OCI-LY7 (cell line): ENCODE measurements at regions not wholly inside any gene's neighbourhood (a gene's known extent, or its start where the extent isn't known, plus 50 kb on each side); places are given as distances from the start of the nearest gene placed in this dataset.

Experiments
- BruUV-seq: library from RNA; stranded (reverse); fragments of 400-500 nt; replicated peaks from 2 replicates; lab custom pipeline; 2021; lab: Mats Ljungman, UMichigan
- CTCF ChIA-PET: fragments of 300-600 bp; sonication (Branson Sonifier 250); formaldehyde crosslinking; loops from one replicate; lab custom pipeline; 2022; ENCODE audit warnings: antibody characterized with exemption; ENCODE audit not compliant: unreplicated experiment; lab: Charles Lee
- POLR2A ChIA-PET: fragments of 300-600 bp; sonication (Branson Sonifier 250); formaldehyde crosslinking; loops from one replicate; lab custom pipeline; 2022; ENCODE audit warnings: antibody characterized with exemption; lab: Charles Lee
- DNase-seq: peaks from one replicate; pipeline ENCODE4 v3.0.0-alpha.2; 2015; ENCODE audit warnings: low spot score
- H2AFZ ChIP-seq: fragments of 200-600 bp; sonication (generic), shearing (Covaris generic); 2 replicates; pipeline ENCODE4 v1.6.1; 2014; ENCODE audit warnings: mild to moderate bottlenecking, antibody characterized with exemption, low read length, moderate library complexity
- H3K27ac ChIP-seq: fragments of 200-600 bp; sonication (generic); 2 replicates; pipeline ENCODE4 v1.5.1; 2014; ENCODE audit warnings: mixed run types, low read depth, mild to moderate bottlenecking, moderate library complexity, low read length, inconsistent platforms; ENCODE audit not compliant: poor library complexity, severe bottlenecking
- H3K36me3 ChIP-seq: fragments of 200-600 bp; sonication (generic); 2 replicates; pipeline ENCODE4 v1.6.1; 2014; ENCODE audit warnings: mild to moderate bottlenecking, antibody characterized with exemption, low read length, moderate library complexity, mixed read lengths; ENCODE audit not compliant: insufficient read depth
- H3K4me1 ChIP-seq: fragments of 200-600 bp; sonication (generic); 2 replicates; pipeline ENCODE4 v1.5.1; 2014; ENCODE audit warnings: mild to moderate bottlenecking, low read length; ENCODE audit not compliant: insufficient read depth, poor library complexity, severe bottlenecking
- H3K4me2 ChIP-seq: fragments of 200-600 bp; sonication (generic); 2 replicates; pipeline ENCODE4 v1.6.1; 2014; ENCODE audit warnings: mild to moderate bottlenecking, low read length
- H3K4me3 ChIP-seq: fragments of 200-600 bp; sonication (generic); 2 replicates; pipeline ENCODE4 v1.5.1; 2014; ENCODE audit warnings: mild to moderate bottlenecking, low read depth, low read length; ENCODE audit not compliant: poor library complexity, severe bottlenecking
- H3K79me2 ChIP-seq: fragments of 200-600 bp; sonication (generic); 2 replicates; pipeline ENCODE4 v1.6.1; 2016; ENCODE audit warnings: low read depth, mild to moderate bottlenecking, low read length, moderate library complexity, mixed read lengths; ENCODE audit not compliant: insufficient read depth
- H3K9me2 ChIP-seq: fragments of 200-600 bp; sonication (generic); 2 replicates; pipeline ENCODE4 v1.6.1; 2016; ENCODE audit warnings: mild to moderate bottlenecking, low read length, mixed read lengths; ENCODE audit not compliant: insufficient read depth
- H3K9me3 ChIP-seq: fragments of 200-600 bp; sonication (generic); 2 replicates; pipeline ENCODE4 v1.6.1; 2014; ENCODE audit warnings: mild to moderate bottlenecking, mixed run types, low read length, mixed read lengths
- H4K20me1 ChIP-seq: fragments of 200-600 bp; sonication (generic); 2 replicates; pipeline ENCODE4 v1.6.1; 2014; ENCODE audit warnings: mild to moderate bottlenecking, antibody characterized with exemption, low read length, moderate library complexity, mixed read lengths; ENCODE audit not compliant: insufficient read depth
- EZH2phosphoT487 ChIP-seq: fragments of 200-600 bp; sonication (generic); IDR thresholded peaks from 2 replicates; pipeline ENCODE4 v1.6.1; 2018; ENCODE audit warnings: low read depth, borderline replicate concordance, mild to moderate bottlenecking, mixed run types, antibody characterized with exemption, low read length, moderate library complexity, mixed read lengths
- intact Hi-C: fragments of 100-400 bp; cut with micrococcal nuclease; formaldehyde crosslinking; loops from one replicate; pipeline ENCODE4 v1.10.0; 2022; ENCODE audit not compliant: unreplicated experiment
- TF ChIP-seq, protein P1 (sequence below): fragments of 200-600 bp; sonication (generic); conservative IDR thresholded peaks from 2 replicates; pipeline ENCODE4 v1.5.1; 2014; ENCODE audit warnings: mild to moderate bottlenecking, antibody characterized with exemption, low read length, moderate library complexity, mixed read lengths

DNA sequence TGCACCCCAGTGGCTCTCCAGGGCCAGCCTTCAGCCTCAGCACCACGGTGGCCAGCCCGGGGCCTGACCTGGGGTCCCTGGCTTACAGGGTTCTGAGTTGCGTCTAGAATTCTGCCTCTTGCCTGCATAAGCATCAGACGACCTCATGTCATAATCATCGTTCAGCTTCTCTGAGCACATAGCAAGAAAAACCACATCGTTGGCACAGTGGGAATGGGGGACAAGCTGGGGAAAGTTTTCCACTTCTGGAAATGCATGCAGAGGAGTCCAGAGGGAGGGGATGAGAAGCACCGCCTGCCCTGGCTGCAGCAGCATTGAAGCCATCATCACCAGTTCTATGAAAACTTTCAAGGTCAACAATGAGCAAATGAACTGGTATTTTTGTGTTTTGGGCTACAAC, 441.0 kb upstream of the FRG1 start:
- TF ChIP-seq, protein P1, sequence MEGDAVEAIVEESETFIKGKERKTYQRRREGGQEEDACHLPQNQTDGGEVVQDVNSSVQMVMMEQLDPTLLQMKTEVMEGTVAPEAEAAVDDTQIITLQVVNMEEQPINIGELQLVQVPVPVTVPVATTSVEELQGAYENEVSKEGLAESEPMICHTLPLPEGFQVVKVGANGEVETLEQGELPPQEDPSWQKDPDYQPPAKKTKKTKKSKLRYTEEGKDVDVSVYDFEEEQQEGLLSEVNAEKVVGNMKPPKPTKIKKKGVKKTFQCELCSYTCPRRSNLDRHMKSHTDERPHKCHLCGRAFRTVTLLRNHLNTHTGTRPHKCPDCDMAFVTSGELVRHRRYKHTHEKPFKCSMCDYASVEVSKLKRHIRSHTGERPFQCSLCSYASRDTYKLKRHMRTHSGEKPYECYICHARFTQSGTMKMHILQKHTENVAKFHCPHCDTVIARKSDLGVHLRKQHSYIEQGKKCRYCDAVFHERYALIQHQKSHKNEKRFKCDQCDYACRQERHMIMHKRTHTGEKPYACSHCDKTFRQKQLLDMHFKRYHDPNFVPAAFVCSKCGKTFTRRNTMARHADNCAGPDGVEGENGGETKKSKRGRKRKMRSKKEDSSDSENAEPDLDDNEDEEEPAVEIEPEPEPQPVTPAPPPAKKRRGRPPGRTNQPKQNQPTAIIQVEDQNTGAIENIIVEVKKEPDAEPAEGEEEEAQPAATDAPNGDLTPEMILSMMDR: no peak
- no peak for TF ChIP-seq EZH2phosphoT487
- BruUV-seq: no TSS peak
- POLR2A ChIA-PET: no interaction called here
- Histone ChIP-seq H3K36me3 (no peaks in the 10 kb centered on the region), H3K9me3 (no peaks in the 10 kb centered on the region), H3K4me2 (no peak overlapping the region), H3K4me1 (no peaks in the 10 kb centered on the region), H3K27ac (no peak overlapping the region), H4K20me1 (no peaks in the 10 kb centered on the region), H3K4me3 (no peak overlapping the region), H3K79me2 (no peaks in the 10 kb centered on the region), H2AFZ (no peak overlapping the region), H3K9me2 (no peaks in the 10 kb centered on the region; the same call in 1 of the 2 replicates)
- CTCF ChIA-PET: no interaction called here
- intact Hi-C loops: no loop called here
- no peak for DNase-seq

DNA sequence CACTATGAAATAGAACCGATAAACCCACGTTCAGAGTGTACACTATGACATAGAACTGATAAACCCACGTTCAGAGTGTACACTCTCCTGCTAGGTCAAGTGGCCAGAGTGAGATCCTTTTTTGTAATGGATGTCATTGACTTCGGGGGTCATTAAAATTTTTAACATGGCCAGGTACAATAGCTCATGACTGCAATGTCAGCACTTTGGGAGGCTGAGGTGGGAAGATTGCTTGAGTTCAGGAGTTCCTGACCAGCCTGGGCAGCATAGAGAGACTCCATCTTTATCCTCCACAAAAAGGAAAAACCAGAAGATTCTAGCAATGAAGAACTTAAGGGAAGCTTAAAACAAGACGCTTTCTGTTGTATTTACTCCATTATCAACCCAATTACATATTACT, 439.7 kb upstream of the FRG1 start:
- H3K4me1 ChIP-seq: no peaks in the 10 kb centered on the region
- no peaks in the 10 kb centered on the region for H3K9me2 ChIP-seq
- ChIA-PET POLR2A (no interaction called here), CTCF (no interaction called here)
- no peaks in the 10 kb centered on the region for H3K36me3 ChIP-seq
- no peak overlapping the region for H3K4me2 ChIP-seq
- DNase-seq: no peak
- no peak overlapping the region for H3K27ac ChIP-seq
- H4K20me1 ChIP-seq: no peaks in the 10 kb centered on the region
- no peaks in the 10 kb centered on the region for H3K79me2 ChIP-seq
- H3K9me3 ChIP-seq: no peaks in the 10 kb centered on the region
- H2AFZ ChIP-seq: no peak overlapping the region
- intact Hi-C loops: no loop called here
- TF ChIP-seq EZH2phosphoT487: no peak
- TF ChIP-seq, protein P1: no peak
- BruUV-seq: no TSS peak
- no peak overlapping the region for H3K4me3 ChIP-seq

DNA sequence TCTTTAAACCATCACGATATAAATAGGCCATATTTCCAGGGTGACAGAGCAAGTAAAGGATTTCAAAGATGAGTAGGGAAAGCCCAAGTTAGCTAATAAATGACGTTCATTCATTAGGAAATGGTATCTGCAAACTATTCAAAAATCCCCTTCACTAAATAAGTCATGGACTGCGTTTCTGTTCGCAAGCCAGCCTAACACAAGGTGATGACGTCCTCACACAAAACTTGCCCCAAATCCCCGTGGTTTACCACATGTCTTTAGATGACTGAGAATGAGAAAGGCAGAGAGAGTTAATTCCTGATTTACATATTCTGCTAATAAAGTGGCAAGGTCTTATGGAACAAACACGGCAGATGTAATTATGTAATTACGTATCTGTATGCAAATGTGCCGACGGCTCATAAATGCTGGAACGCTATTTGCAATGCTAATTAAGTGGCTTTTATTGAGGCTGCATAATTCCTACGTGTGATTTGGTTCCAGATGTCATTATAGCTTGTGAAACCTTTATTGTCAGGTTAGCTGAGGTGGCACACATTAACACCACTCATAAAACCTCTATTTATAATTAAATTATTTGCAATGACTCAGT, 437.7 kb upstream of the FRG1 start:
- H3K9me3 ChIP-seq: no peaks in the 10 kb centered on the region
- ChIA-PET CTCF (interaction anchor here (0.5 kb wide), 1 partner anchor 37 kb away, joined by 6 read pairs; no protein-coding TSS in a partner anchor), POLR2A (no interaction called here)
- TF ChIP-seq, protein P1: no peak
- TF ChIP-seq EZH2phosphoT487: no peak
- H3K79me2 ChIP-seq: no peaks in the 10 kb centered on the region
- no peak for DNase-seq
- no peaks in the 10 kb centered on the region for H3K4me1 ChIP-seq
- no peaks in the 10 kb centered on the region for H4K20me1 ChIP-seq
- no peak overlapping the region for H3K4me2 ChIP-seq
- H3K36me3 ChIP-seq: no peaks in the 10 kb centered on the region
- H3K4me3 ChIP-seq: no peak overlapping the region
- no peak overlapping the region for H3K27ac ChIP-seq
- no TSS peak for BruUV-seq
- H2AFZ ChIP-seq: no peak overlapping the region
- intact Hi-C loops: no loop called here
- no peaks in the 10 kb centered on the region for H3K9me2 ChIP-seq
